ENCODE measurements at regions not wholly inside any gene's neighbourhood (a gene's known extent, or its start where the extent isn't known, plus 50 kb on each side); places are given as distances from the start of the nearest gene placed in this dataset.

DNA sequence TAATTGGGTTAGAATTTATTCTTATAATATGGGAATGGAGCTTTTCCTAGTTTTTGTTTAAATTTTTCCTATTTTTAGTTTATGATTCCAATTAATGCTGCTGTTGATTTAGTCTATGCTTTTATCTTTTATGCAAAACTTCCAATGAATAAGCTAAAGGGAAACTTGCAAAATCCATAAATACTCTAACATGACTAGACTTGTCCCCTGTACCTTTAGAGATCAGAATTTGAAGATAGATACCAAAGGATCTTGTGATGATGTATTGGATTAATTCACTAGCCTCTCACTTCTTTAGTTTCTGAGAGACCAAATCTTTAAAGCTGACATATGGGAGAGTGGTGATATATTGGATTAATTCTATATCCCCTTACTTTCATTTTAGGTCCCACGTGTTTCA, 306.6 kb upstream of the PRMT6 start:
- no peak overlapping the region for H2AFZ ChIP-seq (ENCODE audit: low read length)
- WGBS (ENCODE audit: extremely low coverage, insufficient read length, low lambda C conversion rate): no CpG with 5 or more reads among the region's 1 CpG
- peaks cover 38 to 44% of the 10 kb centered on the region in 2 experiments for H3K4me1 Mint-ChIP-seq

More for the DNA sequence above, 306.6 kb upstream of the PRMT6 start:
- Mint-ChIP-seq H3K36me3 (ENCODE audit: insufficient read depth in 1 of 3, low read depth in 3 of 3) (no peaks in the 10 kb centered on the region; a peak in 1 of 7 replicates), H3K9me3 (no peaks in the 10 kb centered on the region), H3K27ac (peak overlapping the region in 1 of 3 experiments; percentile 22; a peak in 1 of 7 replicates), H3K27me3 (ENCODE audit: low read depth) (no peaks in the 10 kb centered on the region), H3K4me3 (no peak overlapping the region)
- H3K14ac ChIP-seq (ENCODE audit: insufficient read depth, low read length): no peak overlapping the region
- no peak overlapping the region for H2BK5ac ChIP-seq (ENCODE audit: insufficient read length, low read length)
- H4K8ac ChIP-seq (replicated peaks; ENCODE audit: insufficient read length, low read depth, low read length): no peak overlapping the region
- no peaks in the 10 kb centered on the region for H3K79me1 ChIP-seq (ENCODE audit: insufficient read depth, low read depth, low read length, poor library complexity, severe bottlenecking)
- no peak overlapping the region for H2BK15ac ChIP-seq (ENCODE audit: low read depth, low read length)
- no peak overlapping the region for H3K4me2 ChIP-seq (ENCODE audit: insufficient read depth, insufficient read length, low read length)
- no peak overlapping the region for H4K91ac ChIP-seq (ENCODE audit: insufficient read length, low read depth, low read length)
- TF ChIP-seq CTCF (conservative IDR thresholded peaks at IDR 0.05): no peak
- H3K27ac ChIP-seq (ENCODE audit: insufficient read length, low read depth, low read length): no peak overlapping the region
- H3K4ac ChIP-seq (ENCODE audit: low read depth, low read length): no peak overlapping the region
- H3K4me1 ChIP-seq (ENCODE audit: insufficient read depth, low read length): no peaks in the 10 kb centered on the region
- H2BK20ac ChIP-seq (ENCODE audit: low read depth, low read length, poor library complexity, severe bottlenecking): no peak overlapping the region
- H4K5ac ChIP-seq (ENCODE audit: insufficient read length, low read depth, low read length): no peak overlapping the region
- no peaks in the 10 kb centered on the region for H3K27me3 ChIP-seq (ENCODE audit: insufficient read depth, low read length)
- DNase-seq: no peak
- H3K23ac ChIP-seq (ENCODE audit: insufficient read length, low read depth, low read length): no peak overlapping the region
- H3K79me2 ChIP-seq (ENCODE audit: insufficient read depth, low read length): no peaks in the 10 kb centered on the region
- H3K18ac ChIP-seq (ENCODE audit: insufficient read length, low read depth, low read length): no peak overlapping the region
- H2AK5ac ChIP-seq (ENCODE audit: insufficient read length, low read length): no peak overlapping the region
- H3K23me2 ChIP-seq (ENCODE audit: insufficient read length, low read depth, low read length, poor library complexity, severe bottlenecking): no peaks in the 10 kb centered on the region
- no peaks in the 10 kb centered on the region for H3K9me3 ChIP-seq (ENCODE audit: control insufficient read depth, low read depth, low read length)
- H4K20me1 ChIP-seq (ENCODE audit: control insufficient read depth, insufficient read depth, insufficient read length): no peaks in the 10 kb centered on the region
- H2BK12ac ChIP-seq (ENCODE audit: insufficient read length, low read depth, low read length): no peak overlapping the region
- H2BK120ac ChIP-seq (ENCODE audit: low read depth, low read length, poor library complexity, severe bottlenecking): no peak overlapping the region
- H3T11ph ChIP-seq (ENCODE audit: low read length): no peak overlapping the region
- H3K9ac ChIP-seq (ENCODE audit: extremely low read depth, insufficient read length, low read length): no peak overlapping the region
- no peak overlapping the region for H3K56ac ChIP-seq (ENCODE audit: insufficient read length, low read depth, low read length)

All from H9 (cell line).